ENCODE measurements at regions not wholly inside any gene's neighbourhood (a gene's known extent, or its start where the extent isn't known, plus 50 kb on each side); places are given as distances from the start of the nearest gene placed in this dataset.

DNA sequence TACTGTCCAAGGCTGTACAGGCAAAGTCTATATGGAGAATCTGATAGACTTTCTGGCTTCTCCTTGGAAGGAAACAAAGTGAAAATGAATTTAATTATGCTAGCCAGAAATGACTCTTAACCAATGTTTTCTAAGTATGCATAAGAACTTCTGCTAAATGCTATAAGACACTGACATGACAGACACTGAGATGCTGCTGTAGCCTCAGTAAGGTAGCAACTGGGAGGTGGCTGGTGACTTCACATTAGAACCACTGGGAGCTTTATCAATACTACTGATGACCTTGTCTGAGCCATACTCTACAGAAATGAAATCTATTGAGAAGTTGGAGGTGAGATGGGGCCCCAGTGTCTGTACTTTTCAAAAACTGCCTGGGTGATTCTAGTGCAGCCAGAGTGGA is 188.6 kb downstream of the ZNF365 start:
- no peaks in the 10 kb centered on the region for H3K9me3 Mint-ChIP-seq
- no peaks in the 10 kb centered on the region for H3K36me3 Mint-ChIP-seq (ENCODE audit: low read depth)
- H3K4me3 Mint-ChIP-seq, result no peak overlapping the region
- H3K27ac Mint-ChIP-seq, result no peak overlapping the region
- H3K4me1 Mint-ChIP-seq, result peaks cover 7% of the 10 kb centered on the region
- DNase-seq, result no peak
- peaks cover 9% of the 10 kb centered on the region for H3K27me3 Mint-ChIP-seq (ENCODE audit: low read depth, poor library complexity)
- no peak for TF ChIP-seq CTCF (IDR thresholded peaks at IDR 0.05)

GRCh38 chr10:62573929-62574328 is 199.8 kb downstream of the ZNF365 start:
- Mint-ChIP-seq H3K4me3 (no peak overlapping the region), H3K9me3 (no peaks in the 10 kb centered on the region), H3K27ac (no peak overlapping the region), H3K36me3 (ENCODE audit: low read depth) (no peaks in the 10 kb centered on the region), H3K27me3 (ENCODE audit: low read depth, poor library complexity) (no peaks in the 10 kb centered on the region), H3K4me1 (no peaks in the 10 kb centered on the region)
- no peak for TF ChIP-seq CTCF (IDR thresholded peaks at IDR 0.05)
- no peak for DNase-seq

GRCh38 chr10:62577076-62577475 is 202.9 kb downstream of the ZNF365 start:
- H3K27ac Mint-ChIP-seq, result no peak overlapping the region
- no peaks in the 10 kb centered on the region for H3K27me3 Mint-ChIP-seq (ENCODE audit: low read depth, poor library complexity)
- no peaks in the 10 kb centered on the region for H3K4me1 Mint-ChIP-seq
- no peaks in the 10 kb centered on the region for H3K9me3 Mint-ChIP-seq
- no peaks in the 10 kb centered on the region for H3K36me3 Mint-ChIP-seq (ENCODE audit: low read depth)
- no peak for DNase-seq
- H3K4me3 Mint-ChIP-seq, result no peak overlapping the region
- no peak for TF ChIP-seq CTCF (IDR thresholded peaks at IDR 0.05)

DNA sequence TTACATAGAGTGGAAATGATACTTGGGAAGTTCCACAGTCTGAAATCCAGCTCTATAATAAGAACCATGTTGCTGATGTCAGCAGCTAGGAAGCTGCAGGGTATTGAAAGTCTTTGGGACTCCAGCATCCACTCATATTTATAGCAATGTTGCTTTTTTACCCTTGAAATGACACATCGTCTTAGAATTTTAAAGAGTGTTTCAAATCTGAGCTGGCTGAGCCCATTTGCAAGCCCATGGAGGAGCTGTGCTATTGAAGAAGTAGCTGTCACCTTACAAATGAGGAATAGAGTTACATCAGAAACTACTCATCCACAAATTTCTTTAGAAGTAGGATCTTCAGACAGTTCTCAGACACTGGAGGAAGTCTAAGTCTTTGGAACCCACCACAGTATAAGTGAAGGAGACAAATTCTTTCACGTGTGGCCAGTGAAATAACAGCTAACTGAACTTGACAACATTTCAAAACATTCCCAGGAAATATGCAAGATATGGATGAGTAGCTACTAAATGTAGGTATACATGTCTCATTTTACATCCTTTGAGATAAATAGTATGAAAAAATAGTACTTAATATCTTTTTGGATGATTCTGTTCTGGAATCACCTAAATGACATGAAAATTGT is 203.6 kb downstream of the ZNF365 start:
- H3K4me1 Mint-ChIP-seq, result no peaks in the 10 kb centered on the region
- no peaks in the 10 kb centered on the region for H3K9me3 Mint-ChIP-seq
- H3K27me3 Mint-ChIP-seq (ENCODE audit: low read depth, poor library complexity), result no peaks in the 10 kb centered on the region
- H3K4me3 Mint-ChIP-seq, result no peak overlapping the region
- H3K27ac Mint-ChIP-seq, result no peak overlapping the region
- TF ChIP-seq CTCF (IDR thresholded peaks at IDR 0.05), result no peak
- DNase-seq, result no peak
- no peaks in the 10 kb centered on the region for H3K36me3 Mint-ChIP-seq (ENCODE audit: low read depth)

GRCh38 chr10:62578301-62578700 is 204.1 kb downstream of the ZNF365 start:
- Mint-ChIP-seq H3K4me3 (no peak overlapping the region), H3K9me3 (no peaks in the 10 kb centered on the region), H3K27ac (no peak overlapping the region), H3K4me1 (no peaks in the 10 kb centered on the region), H3K27me3 (ENCODE audit: low read depth, poor library complexity) (no peaks in the 10 kb centered on the region), H3K36me3 (ENCODE audit: low read depth) (no peaks in the 10 kb centered on the region)
- TF ChIP-seq CTCF (IDR thresholded peaks at IDR 0.05), result no peak
- no peak for DNase-seq

- no peaks in the 10 kb centered on the region for H3K9me3 Mint-ChIP-seq
- no peak overlapping the region for H3K27ac Mint-ChIP-seq
- no peak for DNase-seq
- H3K27me3 Mint-ChIP-seq (ENCODE audit: low read depth, poor library complexity), result no peaks in the 10 kb centered on the region
- H3K4me1 Mint-ChIP-seq, result no peaks in the 10 kb centered on the region
- no peak overlapping the region for H3K4me3 Mint-ChIP-seq
- H3K36me3 Mint-ChIP-seq (ENCODE audit: low read depth), result no peaks in the 10 kb centered on the region
- no peak for TF ChIP-seq CTCF (IDR thresholded peaks at IDR 0.05)
Measured at GRCh38 chr10:62578916-62579315, 204.7 kb downstream of the ZNF365 start.
